H9 (cell line): ENCODE measurements at regions not wholly inside any gene's neighbourhood (a gene's known extent, or its start where the extent isn't known, plus 50 kb on each side); places are given as distances from the start of the nearest gene placed in this dataset.

Experiments used
- DNase-seq: peaks from one replicate; pipeline ENCODE4 v3.0.0-alpha.2; 2017
- H2AFZ ChIP-seq: one replicate; pipeline ENCODE4 v1.6.1; 2013; ENCODE audit warnings: mild to moderate bottlenecking, low read length, control low read depth, moderate library complexity
- H2AK5ac ChIP-seq: 2 replicates; pipeline ENCODE4 v1.6.1; 2013; ENCODE audit warnings: low read length, control low read depth, mixed read lengths; ENCODE audit not compliant: insufficient read length
- H2BK120ac ChIP-seq: one replicate; pipeline ENCODE4 v1.6.1; 2013; ENCODE audit warnings: low read depth, mild to moderate bottlenecking, low read length, control low read depth, inconsistent platforms; ENCODE audit not compliant: poor library complexity, severe bottlenecking
- H2BK12ac ChIP-seq: 2 replicates; pipeline ENCODE4 v1.6.1; 2013; ENCODE audit warnings: low read length, control low read depth, mixed read lengths, low read depth; ENCODE audit not compliant: insufficient read length
- H2BK15ac ChIP-seq: 2 replicates; pipeline ENCODE4 v1.6.1; 2013; ENCODE audit warnings: low read depth, low read length, control low read depth
- H2BK20ac ChIP-seq: one replicate; pipeline ENCODE4 v1.6.1; 2013; ENCODE audit warnings: low read depth, mild to moderate bottlenecking, low read length, control low read depth, inconsistent platforms; ENCODE audit not compliant: poor library complexity, severe bottlenecking
- H2BK5ac ChIP-seq: 2 replicates; pipeline ENCODE4 v1.6.1; 2013; ENCODE audit warnings: low read length, control low read depth, mixed read lengths; ENCODE audit not compliant: insufficient read length
- H3K14ac ChIP-seq: 2 replicates; pipeline ENCODE4 v1.6.1; 2013; ENCODE audit warnings: low read length, control low read depth; ENCODE audit not compliant: insufficient read depth
- H3K18ac ChIP-seq: 2 replicates; pipeline ENCODE4 v1.6.1; 2013; ENCODE audit warnings: low read depth, mild to moderate bottlenecking, mixed read lengths, low read length, control low read depth; ENCODE audit not compliant: insufficient read length
- H3K23ac ChIP-seq: 2 replicates; pipeline ENCODE4 v1.6.1; 2013; ENCODE audit warnings: low read length, control low read depth, mixed read lengths, low read depth; ENCODE audit not compliant: insufficient read length
- H3K23me2 ChIP-seq: 2 replicates; pipeline ENCODE4 v1.6.1; 2013; ENCODE audit warnings: low read depth, mild to moderate bottlenecking, mixed read lengths, low read length, control low read depth; ENCODE audit not compliant: insufficient read length, poor library complexity, severe bottlenecking
- H3K27ac ChIP-seq: 2 replicates; pipeline ENCODE4 v1.5.1; 2013; ENCODE audit warnings: low read length, control low read depth, mixed read lengths, low read depth; ENCODE audit not compliant: insufficient read length
- H3K27me3 ChIP-seq: 2 replicates; pipeline ENCODE4 v1.6.1; 2013; ENCODE audit warnings: low read length, control low read depth, inconsistent platforms; ENCODE audit not compliant: insufficient read depth
- H3K4ac ChIP-seq: 2 replicates; pipeline ENCODE4 v1.6.1; 2013; ENCODE audit warnings: low read depth, mild to moderate bottlenecking, control low read depth, inconsistent platforms, low read length, moderate library complexity
- H3K4me1 ChIP-seq: 2 replicates; pipeline ENCODE4 v1.6.1; 2013; ENCODE audit warnings: low read length, control low read depth, inconsistent platforms; ENCODE audit not compliant: insufficient read depth
- H3K4me2 ChIP-seq: 2 replicates; pipeline ENCODE4 v1.6.1; 2013; ENCODE audit warnings: low read length, control low read depth, mixed read lengths; ENCODE audit not compliant: insufficient read length, insufficient read depth
- H3K56ac ChIP-seq: 2 replicates; pipeline ENCODE4 v1.6.1; 2013; ENCODE audit warnings: low read depth, mild to moderate bottlenecking, mixed read lengths, low read length, control low read depth; ENCODE audit not compliant: insufficient read length
- H3K79me1 ChIP-seq: 2 replicates; pipeline ENCODE4 v1.6.1; 2013; ENCODE audit warnings: low read depth, mild to moderate bottlenecking, moderate library complexity, low read length, control low read depth, inconsistent platforms; ENCODE audit not compliant: insufficient read depth, poor library complexity, severe bottlenecking
- H3K79me2 ChIP-seq: 2 replicates; pipeline ENCODE4 v1.6.1; 2013; ENCODE audit warnings: low read length, control low read depth, inconsistent platforms; ENCODE audit not compliant: insufficient read depth
- H3K9ac ChIP-seq: 2 replicates; pipeline ENCODE4 v1.6.1; 2013; ENCODE audit warnings: low read length, control low read depth, mixed read lengths; ENCODE audit not compliant: insufficient read length; ENCODE audit errors: extremely low read depth
- H3K9me3 ChIP-seq: one replicate; pipeline ENCODE4 v1.6.1; 2013; ENCODE audit warnings: low read depth, low read length, inconsistent platforms; ENCODE audit not compliant: control insufficient read depth
- H3T11ph ChIP-seq: one replicate; pipeline ENCODE4 v1.6.1; 2013; ENCODE audit warnings: mild to moderate bottlenecking, low read length, control low read depth, inconsistent platforms
- H4K20me1 ChIP-seq: one replicate; pipeline ENCODE4 v1.6.1; 2013; ENCODE audit not compliant: control insufficient read depth, insufficient read length, insufficient read depth
- H4K5ac ChIP-seq: 2 replicates; pipeline ENCODE4 v1.6.1; 2013; ENCODE audit warnings: low read depth, mild to moderate bottlenecking, mixed read lengths, low read length, control low read depth; ENCODE audit not compliant: insufficient read length
- H4K8ac ChIP-seq: replicated peaks from 2 replicates; pipeline ENCODE4 v1.6.1; 2013; ENCODE audit warnings: low read length, control low read depth, mixed read lengths, low read depth; ENCODE audit not compliant: insufficient read length
- H4K91ac ChIP-seq: 2 replicates; pipeline ENCODE4 v1.6.1; 2013; ENCODE audit warnings: low read depth, mild to moderate bottlenecking, moderate library complexity, mixed read lengths, low read length, control low read depth; ENCODE audit not compliant: insufficient read length
- H3K27ac Mint-ChIP-seq, 3 experiments: 2 replicates in 2 of 3; 3 replicates in 1 of 3; pipeline ENCODE4 v1.8.0; 2020 to 2021; ENCODE audit warnings: mixed read lengths in 3 of 3, mild to moderate bottlenecking in 1 of 3, moderate library complexity in 1 of 3
- H3K27me3 Mint-ChIP-seq: 2 replicates; pipeline ENCODE4 v1.8.0; 2021; ENCODE audit warnings: low read depth, mild to moderate bottlenecking, moderate library complexity, mixed read lengths
- H3K36me3 Mint-ChIP-seq, 3 experiments: 2 replicates in 2 of 3; 3 replicates in 1 of 3; pipeline ENCODE4 v1.8.0; 2020 to 2021; ENCODE audit warnings: low read depth in 3 of 3, mixed read lengths in 3 of 3; ENCODE audit not compliant: insufficient read depth in 1 of 3
- H3K4me1 Mint-ChIP-seq, 2 experiments: 2 replicates each; pipeline ENCODE4 v1.8.0; 2020; ENCODE audit warnings: mixed read lengths in 2 of 2
- H3K4me3 Mint-ChIP-seq, 2 experiments: 2 replicates in 1 of 2; 3 replicates in 1 of 2; pipeline ENCODE4 v1.8.0; 2020 to 2021; ENCODE audit warnings: mild to moderate bottlenecking in 2 of 2, mixed read lengths in 2 of 2, moderate library complexity in 1 of 2
- H3K9me3 Mint-ChIP-seq, 2 experiments: 2 replicates in 1 of 2; 3 replicates in 1 of 2; pipeline ENCODE4 v1.8.0; 2020; ENCODE audit warnings: mild to moderate bottlenecking in 2 of 2, mixed read lengths in 2 of 2, moderate library complexity in 1 of 2
- WGBS: extraction: QIAGEN DNeasy Blood & Tissue Kit; methylation state at CpG from one replicate; pipeline ENCODE4 v1.1.7; 2013; ENCODE audit warnings: missing lambda C conversion rate, low lambda C conversion rate, mixed read lengths; ENCODE audit not compliant: insufficient read length; ENCODE audit errors: extremely low coverage; 5-methylcytosine and 5-hydroxymethylcytosine counted together
- TF ChIP-seq, protein P1 (sequence below): fragments of 200-600 bp; sonication (generic); conservative IDR thresholded peaks from 3 replicates; pipeline ENCODE4 v1.8.0; 2021; ENCODE audit warnings: antibody characterized with exemption, mild to moderate bottlenecking

GRCh38 chr7:46604241-46604661 lies 683.2 kb upstream of the IGFBP3 start:
- H3K9me3 ChIP-seq, result no peaks in the 10 kb centered on the region
- WGBS, result no CpG with 5 or more reads among the region's 3 CpGs
- H4K8ac ChIP-seq, result no peak overlapping the region
- TF ChIP-seq, protein P1, sequence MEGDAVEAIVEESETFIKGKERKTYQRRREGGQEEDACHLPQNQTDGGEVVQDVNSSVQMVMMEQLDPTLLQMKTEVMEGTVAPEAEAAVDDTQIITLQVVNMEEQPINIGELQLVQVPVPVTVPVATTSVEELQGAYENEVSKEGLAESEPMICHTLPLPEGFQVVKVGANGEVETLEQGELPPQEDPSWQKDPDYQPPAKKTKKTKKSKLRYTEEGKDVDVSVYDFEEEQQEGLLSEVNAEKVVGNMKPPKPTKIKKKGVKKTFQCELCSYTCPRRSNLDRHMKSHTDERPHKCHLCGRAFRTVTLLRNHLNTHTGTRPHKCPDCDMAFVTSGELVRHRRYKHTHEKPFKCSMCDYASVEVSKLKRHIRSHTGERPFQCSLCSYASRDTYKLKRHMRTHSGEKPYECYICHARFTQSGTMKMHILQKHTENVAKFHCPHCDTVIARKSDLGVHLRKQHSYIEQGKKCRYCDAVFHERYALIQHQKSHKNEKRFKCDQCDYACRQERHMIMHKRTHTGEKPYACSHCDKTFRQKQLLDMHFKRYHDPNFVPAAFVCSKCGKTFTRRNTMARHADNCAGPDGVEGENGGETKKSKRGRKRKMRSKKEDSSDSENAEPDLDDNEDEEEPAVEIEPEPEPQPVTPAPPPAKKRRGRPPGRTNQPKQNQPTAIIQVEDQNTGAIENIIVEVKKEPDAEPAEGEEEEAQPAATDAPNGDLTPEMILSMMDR, result no peak
- H3K27ac Mint-ChIP-seq, result no peak overlapping the region
- H3K4me1 ChIP-seq, result no peaks in the 10 kb centered on the region
- H2BK12ac ChIP-seq, result no peak overlapping the region
- H3K14ac ChIP-seq, result no peak overlapping the region
- H3T11ph ChIP-seq, result no peak overlapping the region
- no peak overlapping the region for H4K91ac ChIP-seq
- H2BK120ac ChIP-seq, result no peak overlapping the region
- no peak overlapping the region for H3K23ac ChIP-seq
- no peaks in the 10 kb centered on the region for H3K27me3 Mint-ChIP-seq
- no peak overlapping the region for H3K18ac ChIP-seq
- no peak overlapping the region for H2BK15ac ChIP-seq
- H4K5ac ChIP-seq, result no peak overlapping the region
- no peak overlapping the region for H2BK20ac ChIP-seq
- no peaks in the 10 kb centered on the region for H3K79me2 ChIP-seq
- DNase-seq, result no peak
- H3K9ac ChIP-seq, result no peak overlapping the region
- H2AFZ ChIP-seq, result no peak overlapping the region
- H3K4me2 ChIP-seq, result no peak overlapping the region
- H2AK5ac ChIP-seq, result no peak overlapping the region
- H3K36me3 Mint-ChIP-seq, result no peaks in the 10 kb centered on the region
- peaks cover 0 to 6% of the 10 kb centered on the region in 2 experiments; a peak in 1 of 4 replicates for H3K4me1 Mint-ChIP-seq
- no peaks in the 10 kb centered on the region for H3K79me1 ChIP-seq
- no peak overlapping the region for H2BK5ac ChIP-seq
- no peak overlapping the region for H3K4ac ChIP-seq
- no peaks in the 10 kb centered on the region for H3K27me3 ChIP-seq
- H3K4me3 Mint-ChIP-seq, result no peak overlapping the region
- no peak overlapping the region for H3K56ac ChIP-seq
- peaks cover 4% of the 10 kb centered on the region for H4K20me1 ChIP-seq
- H3K23me2 ChIP-seq, result no peaks in the 10 kb centered on the region
- H3K9me3 Mint-ChIP-seq, result no peaks in the 10 kb centered on the region; a peak in 1 of 5 replicates
- H3K27ac ChIP-seq, result no peak overlapping the region
